Neural progenitor cell (in vitro differentiated cells): ENCODE measurements at regions not wholly inside any gene's neighbourhood (a gene's known extent, or its start where the extent isn't known, plus 50 kb on each side); places are given as distances from the start of the nearest gene placed in this dataset.

Source experiments
- DNase-seq: peaks from one replicate; pipeline ENCODE4 v3.0.0-alpha.2; 2016; ENCODE audit warnings: low spot score
- H2AFZ ChIP-seq: fragments of 200-600 bp; sonication (generic); replicated peaks from 2 replicates; pipeline ENCODE4 v1.6.1; 2016; ENCODE audit warnings: antibody characterized with exemption
- H3F3A ChIP-seq: fragments of 200-600 bp; sonication (generic); 2 replicates; pipeline ENCODE4 v1.6.1; 2016; ENCODE audit warnings: antibody characterized with exemption, low read depth
- H3K27ac ChIP-seq: fragments of 200-600 bp; sonication (generic); 2 replicates; pipeline ENCODE4 v1.5.1; 2016; ENCODE audit warnings: mild to moderate bottlenecking
- H3K27me3 ChIP-seq: fragments of 200-600 bp; sonication (generic); 2 replicates; pipeline ENCODE4 v1.6.1; 2016; ENCODE audit warnings: mild to moderate bottlenecking, moderate library complexity
- H3K36me3 ChIP-seq: fragments of 200-600 bp; sonication (generic); 2 replicates; pipeline ENCODE4 v1.5.1; 2016
- H3K4me1 ChIP-seq: fragments of 200-600 bp; sonication (generic); 2 replicates; pipeline ENCODE4 v1.6.1; 2016; ENCODE audit warnings: mixed run types
- H3K4me2 ChIP-seq: fragments of 200-600 bp; sonication (generic); 2 replicates; pipeline ENCODE4 v1.6.1; 2016
- H3K4me3 ChIP-seq: fragments of 200-600 bp; sonication (generic); 2 replicates; pipeline ENCODE4 v1.5.1; 2016
- H3K79me2 ChIP-seq: fragments of 200-600 bp; sonication (generic); 2 replicates; pipeline ENCODE4 v1.6.1; 2016; ENCODE audit warnings: low read depth
- H3K9ac ChIP-seq: fragments of 200-600 bp; sonication (generic); 2 replicates; pipeline ENCODE4 v1.6.1; 2016
- H3K9me3 ChIP-seq: fragments of 200-600 bp; sonication (generic); 2 replicates; pipeline ENCODE4 v1.5.1; 2016; ENCODE audit warnings: low read depth
- H4K20me1 ChIP-seq: fragments of 200-600 bp; sonication (generic); 2 replicates; pipeline ENCODE4 v1.6.1; 2016; ENCODE audit warnings: low read depth
- H3K27ac Mint-ChIP-seq: 3 replicates; pipeline ENCODE4 v1.8.0; 2021; ENCODE audit warnings: mixed read lengths
- H3K27me3 Mint-ChIP-seq: 2 replicates; pipeline ENCODE4 v1.8.0; 2022; ENCODE audit warnings: low read depth, mild to moderate bottlenecking, inconsistent platforms, moderate library complexity, mixed read lengths; ENCODE audit not compliant: insufficient read depth
- H3K36me3 Mint-ChIP-seq: 3 replicates; pipeline ENCODE4 v1.8.0; 2021; ENCODE audit warnings: mixed read lengths
- H3K4me1 Mint-ChIP-seq: 3 replicates; pipeline ENCODE4 v1.8.0; 2021; ENCODE audit warnings: mixed read lengths
- H3K4me3 Mint-ChIP-seq: 3 replicates; pipeline ENCODE4 v1.8.0; 2021; ENCODE audit warnings: mild to moderate bottlenecking, moderate library complexity, mixed read lengths
- H3K9me3 Mint-ChIP-seq: 3 replicates; pipeline ENCODE4 v1.8.0; 2020; ENCODE audit warnings: mixed read lengths
- EZH2 ChIP-seq: fragments of 200-600 bp; sonication (generic); IDR thresholded peaks from 2 replicates; pipeline ENCODE4 v1.6.1; 2017; ENCODE audit warnings: antibody characterized with exemption, mild to moderate bottlenecking, moderate library complexity
- EZH2phosphoT487 ChIP-seq: fragments of 200-600 bp; sonication (generic); IDR thresholded peaks from 2 replicates; pipeline ENCODE4 v1.6.1; 2017; ENCODE audit warnings: antibody characterized with exemption
- TF ChIP-seq, protein P1 (sequence below): fragments of 200-600 bp; sonication (generic); IDR thresholded peaks from 2 replicates; pipeline ENCODE4 v1.5.1; 2017; ENCODE audit warnings: antibody characterized with exemption, mild to moderate bottlenecking

DNA sequence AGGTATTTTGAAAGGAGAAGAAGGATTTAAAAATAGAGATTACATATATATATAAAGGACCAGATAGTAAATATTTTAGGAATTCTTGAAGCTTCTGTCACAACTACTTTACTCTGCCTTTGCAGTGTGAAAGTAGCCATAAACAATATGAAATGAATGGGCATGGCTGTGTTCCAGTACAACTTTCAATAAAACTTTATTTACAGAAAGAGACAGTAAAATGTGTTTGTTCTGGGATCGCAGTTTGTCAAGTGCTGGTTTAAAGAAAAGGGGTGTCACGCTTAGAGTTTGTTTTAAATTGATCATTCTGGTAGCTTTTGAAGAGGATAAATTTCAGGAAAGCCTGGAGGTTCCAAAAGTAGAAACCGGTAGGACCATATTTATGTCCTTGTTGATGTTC, 176.1 kb upstream of the HS3ST1 start:
- Histone ChIP-seq H3K27ac (no peak overlapping the region), H3K9ac (no peak overlapping the region), H3K4me2 (no peak overlapping the region), H3K27me3 (no peaks in the 10 kb centered on the region), H3K9me3 (no peaks in the 10 kb centered on the region), H3K4me1 (no peaks in the 10 kb centered on the region), H3K79me2 (no peaks in the 10 kb centered on the region), H2AFZ (no peak overlapping the region), H4K20me1 (no peaks in the 10 kb centered on the region), H3K4me3 (no peak overlapping the region), H3F3A (no peaks in the 10 kb centered on the region), H3K36me3 (no peaks in the 10 kb centered on the region)
- Mint-ChIP-seq H3K4me3 (no peak overlapping the region), H3K9me3 (no peaks in the 10 kb centered on the region), H3K27ac (no peak overlapping the region), H3K4me1 (no peaks in the 10 kb centered on the region), H3K36me3 (no peaks in the 10 kb centered on the region), H3K27me3 (no peaks in the 10 kb centered on the region)
- TF ChIP-seq EZH2phosphoT487 = no peak
- no peak for TF ChIP-seq EZH2
- TF ChIP-seq, protein P1, sequence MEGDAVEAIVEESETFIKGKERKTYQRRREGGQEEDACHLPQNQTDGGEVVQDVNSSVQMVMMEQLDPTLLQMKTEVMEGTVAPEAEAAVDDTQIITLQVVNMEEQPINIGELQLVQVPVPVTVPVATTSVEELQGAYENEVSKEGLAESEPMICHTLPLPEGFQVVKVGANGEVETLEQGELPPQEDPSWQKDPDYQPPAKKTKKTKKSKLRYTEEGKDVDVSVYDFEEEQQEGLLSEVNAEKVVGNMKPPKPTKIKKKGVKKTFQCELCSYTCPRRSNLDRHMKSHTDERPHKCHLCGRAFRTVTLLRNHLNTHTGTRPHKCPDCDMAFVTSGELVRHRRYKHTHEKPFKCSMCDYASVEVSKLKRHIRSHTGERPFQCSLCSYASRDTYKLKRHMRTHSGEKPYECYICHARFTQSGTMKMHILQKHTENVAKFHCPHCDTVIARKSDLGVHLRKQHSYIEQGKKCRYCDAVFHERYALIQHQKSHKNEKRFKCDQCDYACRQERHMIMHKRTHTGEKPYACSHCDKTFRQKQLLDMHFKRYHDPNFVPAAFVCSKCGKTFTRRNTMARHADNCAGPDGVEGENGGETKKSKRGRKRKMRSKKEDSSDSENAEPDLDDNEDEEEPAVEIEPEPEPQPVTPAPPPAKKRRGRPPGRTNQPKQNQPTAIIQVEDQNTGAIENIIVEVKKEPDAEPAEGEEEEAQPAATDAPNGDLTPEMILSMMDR = no peak
- no peak for DNase-seq

DNA sequence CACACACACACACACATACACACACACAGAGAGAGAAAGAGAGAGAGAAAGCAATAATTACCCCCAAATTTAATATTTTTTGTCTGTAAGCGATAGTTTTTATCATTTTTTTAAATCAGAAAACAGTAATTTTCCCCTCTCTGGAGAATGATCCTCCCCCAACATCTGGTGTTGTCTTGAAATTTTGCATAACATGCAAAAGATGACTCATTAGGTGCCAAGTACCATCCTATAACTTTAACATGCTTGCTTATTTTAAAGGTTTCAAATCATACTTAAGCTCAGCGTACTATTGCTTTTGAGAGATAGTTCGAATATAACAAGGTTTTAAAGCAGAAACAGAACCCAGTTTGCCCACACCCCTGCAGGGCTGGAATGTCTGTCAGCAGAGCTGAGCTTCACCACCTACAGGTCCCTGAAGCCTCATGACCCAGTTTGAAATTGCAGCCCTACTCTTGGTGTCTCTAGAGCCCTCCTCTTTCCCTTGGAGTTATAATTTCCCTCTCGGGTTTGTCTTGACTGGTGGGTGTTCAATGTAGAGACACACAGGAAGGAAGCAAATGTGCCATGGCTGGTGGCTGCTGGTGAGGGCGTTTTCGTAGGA, 175.0 kb upstream of the HS3ST1 start:
- no peak overlapping the region for H3K4me3 ChIP-seq
- Mint-ChIP-seq H3K9me3 (no peaks in the 10 kb centered on the region), H3K27me3 (no peaks in the 10 kb centered on the region), H3K36me3 (no peaks in the 10 kb centered on the region), H3K4me3 (no peak overlapping the region), H3K27ac (no peak overlapping the region), H3K4me1 (no peaks in the 10 kb centered on the region)
- TF ChIP-seq EZH2 (no peak), EZH2phosphoT487 (no peak)
- TF ChIP-seq, protein P1 = no peak
- no peak overlapping the region for H3K9ac ChIP-seq
- no peaks in the 10 kb centered on the region for H3K4me1 ChIP-seq
- H3K27ac ChIP-seq = no peak overlapping the region
- H3K27me3 ChIP-seq = no peaks in the 10 kb centered on the region
- DNase-seq = no peak
- H3F3A ChIP-seq = no peaks in the 10 kb centered on the region
- no peaks in the 10 kb centered on the region for H4K20me1 ChIP-seq
- peak overlapping the region; percentile 18 for H2AFZ ChIP-seq
- H3K9me3 ChIP-seq = no peaks in the 10 kb centered on the region
- H3K79me2 ChIP-seq = no peaks in the 10 kb centered on the region
- no peak overlapping the region for H3K4me2 ChIP-seq
- no peaks in the 10 kb centered on the region for H3K36me3 ChIP-seq

DNA sequence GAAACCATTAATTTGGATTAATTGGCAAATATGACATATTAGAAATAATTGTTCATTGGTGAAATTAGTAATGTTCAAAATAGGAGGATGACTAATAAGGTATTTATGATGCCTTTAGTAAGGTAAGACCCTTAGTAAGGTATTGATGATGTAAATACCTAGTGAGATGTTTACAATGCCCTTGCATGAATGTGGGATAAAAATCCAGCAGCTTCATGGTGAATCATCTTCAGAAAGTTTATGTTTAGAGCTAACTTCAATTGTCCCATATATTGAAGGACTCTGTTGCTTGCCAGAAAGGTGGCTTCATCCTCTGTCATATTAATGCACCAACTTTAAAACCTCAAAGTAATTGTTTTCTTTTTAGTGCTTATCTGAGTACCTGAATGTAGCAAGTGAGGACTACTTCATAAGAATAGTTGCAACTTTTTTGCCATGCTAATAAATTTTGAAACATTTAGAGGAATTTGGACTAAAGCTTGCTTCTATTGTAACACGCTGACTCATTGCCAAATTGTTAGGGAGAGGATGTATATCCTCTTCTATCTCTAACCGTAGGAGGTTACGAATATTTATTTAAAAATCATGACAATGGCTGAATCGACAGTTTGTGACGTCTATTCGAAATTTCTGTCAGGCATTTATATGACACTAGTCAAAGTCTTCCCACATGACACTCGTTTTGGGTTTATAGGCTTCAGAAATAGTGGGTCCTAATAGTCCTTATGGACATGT, 174.1 kb upstream of the HS3ST1 start:
- Histone ChIP-seq H3K27ac (no peak overlapping the region), H2AFZ (no peak overlapping the region), H3F3A (no peaks in the 10 kb centered on the region), H3K9ac (no peak overlapping the region), H3K4me2 (no peak overlapping the region), H3K27me3 (no peaks in the 10 kb centered on the region), H3K79me2 (no peaks in the 10 kb centered on the region), H3K9me3 (no peaks in the 10 kb centered on the region), H3K4me3 (no peak overlapping the region), H3K36me3 (no peaks in the 10 kb centered on the region), H4K20me1 (no peaks in the 10 kb centered on the region), H3K4me1 (no peaks in the 10 kb centered on the region)
- no peaks in the 10 kb centered on the region for H3K36me3 Mint-ChIP-seq
- TF ChIP-seq EZH2 (no peak), EZH2phosphoT487 (no peak)
- TF ChIP-seq, protein P1 = no peak
- H3K4me3 Mint-ChIP-seq = no peak overlapping the region
- H3K9me3 Mint-ChIP-seq = no peaks in the 10 kb centered on the region
- H3K4me1 Mint-ChIP-seq = no peaks in the 10 kb centered on the region
- H3K27ac Mint-ChIP-seq = no peak overlapping the region
- no peaks in the 10 kb centered on the region for H3K27me3 Mint-ChIP-seq
- no peak for DNase-seq
